ENCODE measurements at regions not wholly inside any gene's neighbourhood (a gene's known extent, or its start where the extent isn't known, plus 50 kb on each side); places are given as distances from the start of the nearest gene placed in this dataset.

- no peak overlapping the region for H2AFZ ChIP-seq (ENCODE audit: low read depth, low read length)
- no peak overlapping the region for H3K4me3 ChIP-seq (replicated peaks in 1 of 3; ENCODE audit: insufficient read depth in 1 of 3, low read depth in 1 of 3, low read length in 3 of 3)
- dilution Hi-C loops (cut with MboI; ENCODE audit: extremely low pct_ligation_motif_present, low sequenced_read_pairs): no loop called here
- intact Hi-C loops (cut with micrococcal nuclease): no loop called here
- TF ChIP-seq FOS (IDR thresholded peaks at IDR 0.05; ENCODE audit: borderline replicate concordance, insufficient read depth, low read length) (no peak), POLR2A (IDR thresholded peaks at IDR 0.05; ENCODE audit: low read depth, low read length) (no peak), CTCF (IDR thresholded peaks at IDR 0.05; ENCODE audit: extremely low read depth in 1 of 2, insufficient read depth in 1 of 2, low read depth in 1 of 2, low read length in 2 of 2) (no peak), GATA2 (IDR thresholded peaks at IDR 0.05; ENCODE audit: insufficient read depth, insufficient read length, low read depth, low read length) (no peak), MYC (IDR thresholded peaks at IDR 0.05; ENCODE audit: low read depth, low read length) (no peak), JUN (IDR thresholded peaks at IDR 0.05; ENCODE audit: borderline replicate concordance, insufficient read depth, insufficient read length, low read depth) (no peak), EZH2 (IDR thresholded peaks at IDR 0.05; ENCODE audit: borderline replicate concordance, low read depth, low read length, severe bottlenecking) (no peak), MAX (IDR thresholded peaks at IDR 0.05; ENCODE audit: insufficient read depth, insufficient read length) (no peak), POLR2AphosphoS5 (IDR thresholded peaks at IDR 0.05; ENCODE audit: insufficient read depth, low read depth, low read length) (no peak)
- H3K79me2 ChIP-seq (ENCODE audit: control insufficient read depth, insufficient read depth, low read length): no peaks in the 10 kb centered on the region
- ChIA-PET CTCF (no interaction called here), POLR2A (no interaction called here)
- no peak overlapping the region for H3K9ac ChIP-seq (replicated peaks; ENCODE audit: extremely low read depth, insufficient read depth, low read length)
- no TSS peak for BruUV-seq (replicated peaks)
- FAIRE-seq (no peak), DNase-seq (ENCODE audit: low read depth, low spot score) (no peak)
- H3K9me3 ChIP-seq (replicated peaks; ENCODE audit: control insufficient read depth, insufficient read depth, low read length): peaks cover 5% of the 10 kb centered on the region
- H3K27me3 ChIP-seq (ENCODE audit: control insufficient read depth in 2 of 2, insufficient read depth in 2 of 2, low read length in 2 of 2): no peaks in the 10 kb centered on the region
- no peaks in the 10 kb centered on the region for H3K9me1 ChIP-seq (replicated peaks; ENCODE audit: control insufficient read depth, extremely low read depth, insufficient read depth, low read length)
- H3K4me1 ChIP-seq (ENCODE audit: control insufficient read depth, extremely low read depth, insufficient read depth, low read length): no peaks in the 10 kb centered on the region
- no peak overlapping the region for H3K4me2 ChIP-seq (ENCODE audit: insufficient read depth, low read length)
- no peak overlapping the region for H3K27ac ChIP-seq (ENCODE audit: insufficient read depth, low read depth, low read length)
- H4K20me1 ChIP-seq (replicated peaks; ENCODE audit: control insufficient read depth, extremely low read depth, insufficient read depth, low read length): no peaks in the 10 kb centered on the region
- no peaks in the 10 kb centered on the region for H3K36me3 ChIP-seq (ENCODE audit: control insufficient read depth in 2 of 2, extremely low read depth in 1 of 2, insufficient read depth in 2 of 2, low read length in 2 of 2)
Measured at GRCh38 chr13:83121896-83122295, 760.4 kb downstream of the SLITRK1 start.

All from endothelial cell of umbilical vein (primary cell).